ENCODE measurements at regions not wholly inside any gene's neighbourhood (a gene's known extent, or its start where the extent isn't known, plus 50 kb on each side); places are given as distances from the start of the nearest gene placed in this dataset.
"Not testable (repeated sequence)": the region's sequence is repeated elsewhere in the genome, so short reads cannot be mapped to it uniquely, and the experiment has no call there.

- FAIRE-seq, result no peak
Observed at GRCh38 chr6:77173472-77174074, 289.7 kb downstream of the HTR1B start.

- FAIRE-seq, result no peak
Observed at GRCh38 chr6:77172578-77172977, 290.7 kb downstream of the HTR1B start.

- FAIRE-seq, result no peak
Observed at GRCh38 chr6:77159730-77160129, 303.6 kb downstream of the HTR1B start.

- no peak for FAIRE-seq
Observed at GRCh38 chr6:77151241-77151640, 312.1 kb downstream of the HTR1B start.

GRCh38 chr6:77150736-77151135 lies 312.6 kb downstream of the HTR1B start:
- FAIRE-seq, result no peak

GRCh38 chr6:77145244-77145643 lies 318.0 kb downstream of the HTR1B start:
- no peak for FAIRE-seq

GRCh38 chr6:77143659-77144447 lies 319.4 kb downstream of the HTR1B start:
- FAIRE-seq, result no peak

GRCh38 chr6:77136086-77136485 lies 327.2 kb downstream of the HTR1B start:
- no peak for FAIRE-seq

GRCh38 chr6:77133031-77133430 lies 330.3 kb downstream of the HTR1B start:
- no peak for FAIRE-seq

- FAIRE-seq, result no peak
Observed at GRCh38 chr6:77131426-77131825, 331.9 kb downstream of the HTR1B start.

- FAIRE-seq, result no peak
Observed at GRCh38 chr6:77124604-77125003, 338.7 kb downstream of the HTR1B start.

- no peak for FAIRE-seq
Observed at GRCh38 chr6:77123527-77123926, 339.8 kb downstream of the HTR1B start.

- no peak for FAIRE-seq
Observed at GRCh38 chr6:77106992-77107391, 356.3 kb downstream of the HTR1B start.

GRCh38 chr6:77105091-77105490 lies 358.2 kb downstream of the HTR1B start:
- no peak for FAIRE-seq

GRCh38 chr6:77097940-77098339 lies 365.4 kb downstream of the HTR1B start:
- FAIRE-seq, result no peak

- FAIRE-seq, result no peak
Observed at GRCh38 chr6:77095936-77096627, 367.2 kb downstream of the HTR1B start.

GRCh38 chr6:77094821-77095220 lies 368.5 kb downstream of the HTR1B start:
- FAIRE-seq, result no peak

GRCh38 chr6:77092971-77093370 lies 370.3 kb downstream of the HTR1B start:
- no peak for FAIRE-seq

- FAIRE-seq, result no peak
Observed at GRCh38 chr6:77089776-77090175, 373.5 kb downstream of the HTR1B start.

- not testable (repeated sequence) for FAIRE-seq
Observed at GRCh38 chr6:77087794-77088318, 375.4 kb downstream of the HTR1B start.

- FAIRE-seq, result no peak
Observed at GRCh38 chr6:77074037-77074713, 389.1 kb downstream of the HTR1B start.

GRCh38 chr6:77073410-77073760 lies 389.9 kb downstream of the HTR1B start:
- FAIRE-seq, result no peak

- no peak for FAIRE-seq
Observed at GRCh38 chr6:77072694-77073409, 390.4 kb downstream of the HTR1B start.
